ENCODE measurements at regions not wholly inside any gene's neighbourhood (a gene's known extent, or its start where the extent isn't known, plus 50 kb on each side); places are given as distances from the start of the nearest gene placed in this dataset.
A peak's percentile ranks its signal among the peaks of the same experiment; 100 is the strongest.

DNA sequence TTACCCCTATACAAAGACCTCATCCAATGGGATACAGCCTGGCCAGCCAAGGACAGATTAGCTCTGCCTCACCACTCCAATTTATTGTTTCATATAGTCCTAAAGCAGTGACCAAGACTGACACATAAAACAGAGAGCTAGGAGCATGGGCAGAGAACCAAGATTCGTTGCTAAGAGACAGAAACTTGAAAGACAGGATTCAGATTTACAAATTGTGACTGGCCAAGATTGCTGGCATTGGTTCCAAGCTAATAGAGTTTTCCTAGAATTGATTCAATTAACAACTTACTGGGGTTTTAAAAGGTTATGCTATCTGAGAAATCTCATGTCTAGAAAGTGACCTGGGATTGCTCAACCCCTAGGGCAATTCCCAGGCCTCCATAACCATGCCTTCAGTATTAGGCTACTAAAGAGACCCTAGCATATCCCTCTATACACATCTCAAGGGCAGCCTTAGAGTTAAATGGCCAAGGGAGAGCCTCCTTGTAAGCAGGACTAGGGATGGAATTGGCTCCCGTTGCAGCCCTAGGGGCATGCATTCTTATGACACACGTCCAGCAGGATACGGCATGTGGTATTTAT lies 75.6 kb downstream of the ICOS start:
- ATAC-seq (no peak), DNase-seq (no peak)
- Mint-ChIP-seq H3K4me3 (no peak overlapping the region), H3K36me3 (ENCODE audit: low read depth) (peaks cover 2% of the 10 kb centered on the region), H3K4me1 (peaks cover 22% of the 10 kb centered on the region), H3K27ac (no peak overlapping the region), H3K27me3 (no peaks in the 10 kb centered on the region)
- no peaks in the 10 kb centered on the region for H3K9me3 ChIP-seq (ENCODE audit: control insufficient read depth, low read length, poor library complexity, severe bottlenecking)

- no peaks in the 10 kb centered on the region for H3K9me3 ChIP-seq (ENCODE audit: control insufficient read depth, low read length, poor library complexity, severe bottlenecking)
- Mint-ChIP-seq H3K4me1 (peaks cover 21% of the 10 kb centered on the region), H3K27ac (peak overlapping the region; percentile 81), H3K36me3 (ENCODE audit: low read depth) (no peaks in the 10 kb centered on the region), H3K4me3 (peak overlapping the region; percentile 72), H3K27me3 (no peaks in the 10 kb centered on the region)
- ATAC-seq (peak; percentile 87), DNase-seq (no peak)
Measured at GRCh38 chr2:204015118-204015843, 78.7 kb downstream of the ICOS start.

GRCh38 chr2:204018717-204019116 lies 82.2 kb downstream of the ICOS start:
- H3K9me3 ChIP-seq (ENCODE audit: control insufficient read depth, low read length, poor library complexity, severe bottlenecking) = no peaks in the 10 kb centered on the region
- ATAC-seq (no peak), DNase-seq (no peak)
- Mint-ChIP-seq H3K27me3 (no peaks in the 10 kb centered on the region), H3K4me1 (peaks cover 20% of the 10 kb centered on the region), H3K4me3 (no peak overlapping the region), H3K36me3 (ENCODE audit: low read depth) (no peaks in the 10 kb centered on the region), H3K27ac (no peak overlapping the region)

- no peak for ATAC-seq
- H3K27me3 Mint-ChIP-seq = no peaks in the 10 kb centered on the region
- DNase-seq = no peak
- no peaks in the 10 kb centered on the region for H3K36me3 Mint-ChIP-seq (ENCODE audit: low read depth)
- H3K9me3 ChIP-seq (ENCODE audit: control insufficient read depth, low read length, poor library complexity, severe bottlenecking) = no peaks in the 10 kb centered on the region
- no peak overlapping the region for H3K27ac Mint-ChIP-seq
- H3K4me1 Mint-ChIP-seq = peaks cover 20% of the 10 kb centered on the region
- H3K4me3 Mint-ChIP-seq = no peak overlapping the region
Measured at GRCh38 chr2:204019572-204020501, 83.3 kb downstream of the ICOS start.

DNA sequence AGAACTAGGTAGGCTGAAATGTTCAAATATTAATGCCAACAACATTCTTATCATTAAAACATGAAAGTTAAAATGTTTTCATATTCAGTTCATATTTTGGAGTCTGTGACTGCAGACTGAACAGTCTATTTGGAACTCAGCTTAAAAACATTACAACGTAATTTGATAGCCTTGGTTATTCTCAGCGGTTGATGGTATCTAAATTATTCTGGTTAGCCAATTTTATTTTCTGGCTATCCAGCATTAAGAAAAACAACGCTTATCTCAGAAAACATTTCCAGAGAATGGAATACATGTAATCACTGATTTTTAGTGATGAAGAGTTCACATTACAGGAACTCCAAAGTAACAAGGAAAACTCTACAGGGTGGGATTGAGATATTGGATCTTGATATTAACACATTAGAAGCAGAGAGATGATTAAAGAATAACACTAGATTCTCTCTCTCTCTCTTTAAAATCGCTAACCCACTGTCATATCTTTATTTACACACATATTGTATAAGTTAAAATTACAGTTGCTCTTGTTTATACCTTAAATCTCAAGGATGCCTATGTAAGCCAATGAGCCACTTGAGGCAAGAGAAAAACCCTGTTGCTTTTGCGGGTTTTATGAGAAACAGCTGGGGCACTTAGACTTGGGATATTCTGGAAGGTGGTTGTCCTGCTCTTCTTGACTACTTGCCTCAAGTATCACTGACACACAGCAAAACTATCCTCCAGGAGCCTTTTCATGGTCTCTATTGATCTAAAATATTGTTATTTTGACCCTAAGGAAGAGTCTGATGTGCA lies 84.9 kb downstream of the ICOS start:
- H3K36me3 Mint-ChIP-seq (ENCODE audit: low read depth) = no peaks in the 10 kb centered on the region

DNA sequence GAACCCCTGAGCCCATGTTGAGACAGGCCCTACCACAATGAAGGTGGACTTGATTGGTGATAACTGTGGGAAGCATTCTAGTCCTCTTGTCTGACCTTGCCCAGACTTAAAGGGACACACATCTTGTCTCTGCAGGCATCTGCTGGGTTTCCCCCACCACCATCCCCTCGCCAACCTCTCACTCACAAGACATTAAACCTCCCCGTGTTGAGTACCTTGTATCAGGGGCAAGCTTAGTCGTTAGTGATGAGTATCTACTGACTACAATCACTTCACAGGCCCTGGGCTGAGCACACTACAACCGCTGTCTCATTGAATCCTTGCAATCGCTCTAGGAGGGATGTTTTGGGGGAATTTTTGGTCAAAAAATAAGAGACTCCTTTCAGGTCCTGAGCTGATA lies 86.0 kb downstream of the ICOS start:
- ATAC-seq (peak; percentile 44), DNase-seq (no peak)
- Mint-ChIP-seq H3K36me3 (ENCODE audit: low read depth) (no peaks in the 10 kb centered on the region), H3K4me3 (no peak overlapping the region), H3K27me3 (no peaks in the 10 kb centered on the region), H3K27ac (peak overlapping the region; percentile 84), H3K4me1 (peaks cover 22% of the 10 kb centered on the region)
- H3K9me3 ChIP-seq (ENCODE audit: control insufficient read depth, low read length, poor library complexity, severe bottlenecking) = no peaks in the 10 kb centered on the region

More for the DNA sequence above, 84.9 kb downstream of the ICOS start:
- DNase-seq (no peak), ATAC-seq (no peak)
- no peaks in the 10 kb centered on the region for H3K9me3 ChIP-seq (ENCODE audit: control insufficient read depth, low read length, poor library complexity, severe bottlenecking)
- H3K4me3 Mint-ChIP-seq = no peak overlapping the region
- peaks cover 16% of the 10 kb centered on the region for H3K4me1 Mint-ChIP-seq
- H3K27me3 Mint-ChIP-seq = no peaks in the 10 kb centered on the region
- H3K27ac Mint-ChIP-seq = no peak overlapping the region

DNA sequence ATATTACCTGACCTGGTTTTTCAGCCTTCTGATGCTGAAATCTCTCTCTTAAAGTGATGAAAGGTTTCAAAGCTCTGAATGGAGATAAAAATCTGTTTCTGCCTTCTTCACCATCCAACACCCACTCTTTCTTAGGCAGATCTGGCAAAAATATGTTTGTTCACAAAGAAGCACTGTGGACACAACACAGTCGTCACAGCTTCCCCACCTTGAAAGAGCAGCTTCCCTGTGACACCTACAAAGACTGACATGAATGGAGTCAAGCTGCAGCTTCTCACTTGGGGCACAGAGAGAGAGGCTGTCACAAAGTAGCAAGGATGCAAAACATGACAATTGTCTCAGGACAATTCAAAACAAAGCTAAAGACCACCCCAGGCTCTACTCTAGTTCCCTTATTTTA lies 86.5 kb downstream of the ICOS start:
- ATAC-seq = peak; percentile 62
- H3K4me1 Mint-ChIP-seq = peaks cover 22% of the 10 kb centered on the region

GRCh38 chr2:204024503-204024902 lies 87.9 kb downstream of the ICOS start:
- DNase-seq (no peak), ATAC-seq (no peak)
- H3K36me3 Mint-ChIP-seq (ENCODE audit: low read depth) = no peaks in the 10 kb centered on the region
- no peaks in the 10 kb centered on the region for H3K27me3 Mint-ChIP-seq
- no peak overlapping the region for H3K4me3 Mint-ChIP-seq
- H3K4me1 Mint-ChIP-seq = peaks cover 20% of the 10 kb centered on the region
- H3K9me3 ChIP-seq (ENCODE audit: control insufficient read depth, low read length, poor library complexity, severe bottlenecking) = no peaks in the 10 kb centered on the region
- peak overlapping the region; percentile 84 for H3K27ac Mint-ChIP-seq

More for the DNA sequence above, 86.5 kb downstream of the ICOS start:
- Mint-ChIP-seq H3K36me3 (ENCODE audit: low read depth) (no peaks in the 10 kb centered on the region), H3K4me3 (peak overlapping the region; percentile 21), H3K27ac (peak overlapping the region; percentile 84), H3K27me3 (no peaks in the 10 kb centered on the region)
- no peak for DNase-seq
- H3K9me3 ChIP-seq (ENCODE audit: control insufficient read depth, low read length, poor library complexity, severe bottlenecking) = no peaks in the 10 kb centered on the region

- Mint-ChIP-seq H3K4me3 (no peak overlapping the region), H3K36me3 (ENCODE audit: low read depth) (no peaks in the 10 kb centered on the region), H3K27me3 (no peaks in the 10 kb centered on the region), H3K27ac (peak overlapping the region; percentile 84), H3K4me1 (peaks cover 20% of the 10 kb centered on the region)
- H3K9me3 ChIP-seq (ENCODE audit: control insufficient read depth, low read length, poor library complexity, severe bottlenecking) = no peaks in the 10 kb centered on the region
- no peak for ATAC-seq
- no peak for DNase-seq
Measured at GRCh38 chr2:204024906-204025475, 88.4 kb downstream of the ICOS start.

DNA sequence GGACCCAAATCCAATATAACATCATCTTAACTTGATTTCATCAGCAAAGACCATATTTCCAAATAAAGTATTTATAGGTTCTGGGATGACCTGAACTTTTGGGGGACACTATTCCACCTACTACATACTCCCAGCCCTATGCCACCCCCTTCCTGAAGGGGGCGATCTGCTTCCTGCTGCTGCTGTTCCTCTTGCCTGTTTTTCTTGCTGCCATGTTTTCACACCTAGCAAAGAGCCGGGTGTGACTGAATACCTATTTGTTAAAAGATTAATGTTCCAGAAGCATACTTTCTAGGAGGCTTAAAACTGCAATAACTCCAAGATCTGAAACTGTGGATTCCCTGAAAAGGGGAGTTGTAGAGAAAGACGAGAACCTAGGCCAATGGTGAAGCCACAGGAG lies 89.7 kb downstream of the ICOS start:
- ATAC-seq (no peak), DNase-seq (no peak)
- H3K9me3 ChIP-seq (ENCODE audit: control insufficient read depth, low read length, poor library complexity, severe bottlenecking) = no peaks in the 10 kb centered on the region
- Mint-ChIP-seq H3K27me3 (no peaks in the 10 kb centered on the region), H3K4me3 (no peak overlapping the region), H3K27ac (peak overlapping the region; percentile 53), H3K36me3 (ENCODE audit: low read depth) (no peaks in the 10 kb centered on the region), H3K4me1 (peaks cover 20% of the 10 kb centered on the region)

DNA sequence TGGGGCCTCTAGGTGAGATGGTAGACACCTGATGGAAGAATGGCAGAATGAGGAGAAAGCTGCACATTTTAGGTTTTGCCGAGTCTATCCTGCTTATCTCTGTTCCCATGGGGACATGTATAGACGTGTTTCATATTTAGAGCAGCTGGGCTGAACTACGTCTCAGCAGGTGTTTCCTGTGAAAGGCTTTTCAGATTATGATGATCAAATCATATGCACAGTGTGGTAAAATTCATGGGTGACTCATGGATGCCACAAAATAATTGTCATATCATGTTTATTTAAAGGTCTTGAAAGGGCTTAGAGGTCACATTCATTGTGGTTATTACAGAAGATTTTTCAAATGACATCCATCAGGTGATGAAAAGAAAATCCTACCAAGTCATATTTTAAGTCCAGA lies 90.5 kb downstream of the ICOS start:
- no peaks in the 10 kb centered on the region for H3K27me3 Mint-ChIP-seq
- peak overlapping the region; percentile 53 for H3K27ac Mint-ChIP-seq
- H3K4me1 Mint-ChIP-seq = peaks cover 20% of the 10 kb centered on the region
- H3K36me3 Mint-ChIP-seq (ENCODE audit: low read depth) = no peaks in the 10 kb centered on the region
- peak; percentile 83 for ATAC-seq
- no peak overlapping the region for H3K4me3 Mint-ChIP-seq
- no peaks in the 10 kb centered on the region for H3K9me3 ChIP-seq (ENCODE audit: control insufficient read depth, low read length, poor library complexity, severe bottlenecking)
- peak in 1 of 3 donors; percentile 8 for DNase-seq

DNA sequence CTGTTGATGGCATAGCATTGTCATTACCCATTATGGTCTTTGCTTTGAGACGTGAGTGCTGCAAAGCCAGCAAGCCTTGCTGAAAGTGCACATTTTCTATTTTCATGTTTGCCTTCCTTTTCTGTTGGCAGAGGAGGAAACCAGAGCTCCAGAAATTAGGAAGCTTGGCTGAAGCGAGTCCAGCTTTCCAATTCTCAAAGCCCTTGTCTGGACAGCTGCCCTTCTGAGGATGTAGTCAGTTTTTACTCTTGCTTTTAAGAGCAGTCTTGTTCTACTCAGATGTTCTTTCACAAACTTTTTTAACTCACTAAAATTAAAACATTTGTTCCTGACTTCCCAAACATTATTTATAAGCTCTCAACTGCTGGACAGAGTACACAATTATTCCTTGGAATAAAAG lies 93.8 kb downstream of the ICOS start:
- no peak overlapping the region for H3K4me3 Mint-ChIP-seq
- no peaks in the 10 kb centered on the region for H3K9me3 ChIP-seq (ENCODE audit: control insufficient read depth, low read length, poor library complexity, severe bottlenecking)
- ATAC-seq (no peak), DNase-seq (no peak)
- H3K4me1 Mint-ChIP-seq = peaks cover 10% of the 10 kb centered on the region
- H3K27me3 Mint-ChIP-seq = peaks cover 4% of the 10 kb centered on the region
- H3K36me3 Mint-ChIP-seq (ENCODE audit: low read depth) = no peaks in the 10 kb centered on the region
- H3K27ac Mint-ChIP-seq = no peak overlapping the region
